ENCODE measurements at regions not wholly inside any gene's neighbourhood (a gene's known extent, or its start where the extent isn't known, plus 50 kb on each side); places are given as distances from the start of the nearest gene placed in this dataset.

- no peak for DNase-seq
- Mint-ChIP-seq H3K27ac (peak overlapping the region; percentile 42), H3K4me3 (no peak overlapping the region), H3K27me3 (peaks cover 8% of the 10 kb centered on the region), H3K9me3 (no peaks in the 10 kb centered on the region), H3K4me1 (ENCODE audit: low read depth) (peaks cover 17% of the 10 kb centered on the region), H3K36me3 (ENCODE audit: low read depth) (no peaks in the 10 kb centered on the region)
These were observed 107.7 kb downstream of the PTGS2 start for GRCh38 chr1:186572509-186572908.

- no peaks in the 10 kb centered on the region for H3K36me3 Mint-ChIP-seq (ENCODE audit: low read depth)
- no peak overlapping the region for H3K4me3 Mint-ChIP-seq
- H3K9me3 Mint-ChIP-seq: no peaks in the 10 kb centered on the region
- DNase-seq: no peak
- peaks cover 17% of the 10 kb centered on the region for H3K4me1 Mint-ChIP-seq (ENCODE audit: low read depth)
- peak overlapping the region; percentile 42 for H3K27ac Mint-ChIP-seq
- H3K27me3 Mint-ChIP-seq: peaks cover 8% of the 10 kb centered on the region
These were observed 108.5 kb downstream of the PTGS2 start for GRCh38 chr1:186571771-186572170.

GRCh38 chr1:186569856-186570255 lies 108.9 kb upstream of the PDC start:
- Mint-ChIP-seq H3K4me1 (ENCODE audit: low read depth) (peaks cover 17% of the 10 kb centered on the region), H3K4me3 (no peak overlapping the region), H3K36me3 (ENCODE audit: low read depth) (no peaks in the 10 kb centered on the region), H3K27ac (no peak overlapping the region), H3K27me3 (peaks cover 4% of the 10 kb centered on the region), H3K9me3 (no peaks in the 10 kb centered on the region)
- DNase-seq: no peak

GRCh38 chr1:186568221-186568620 lies 107.3 kb upstream of the PDC start:
- no peak for DNase-seq
- Mint-ChIP-seq H3K27me3 (peaks cover 4% of the 10 kb centered on the region), H3K4me3 (no peak overlapping the region), H3K4me1 (ENCODE audit: low read depth) (peaks cover 17% of the 10 kb centered on the region), H3K9me3 (no peaks in the 10 kb centered on the region), H3K36me3 (ENCODE audit: low read depth) (no peaks in the 10 kb centered on the region), H3K27ac (no peak overlapping the region)

GRCh38 chr1:186566140-186566855 lies 105.4 kb upstream of the PDC start:
- no peaks in the 10 kb centered on the region for H3K9me3 Mint-ChIP-seq
- DNase-seq: no peak

GRCh38 chr1:186564582-186564981 lies 103.7 kb upstream of the PDC start:
- H3K9me3 Mint-ChIP-seq: no peaks in the 10 kb centered on the region
- no peak for DNase-seq
- H3K36me3 Mint-ChIP-seq (ENCODE audit: low read depth): no peaks in the 10 kb centered on the region
- no peaks in the 10 kb centered on the region for H3K4me1 Mint-ChIP-seq (ENCODE audit: low read depth)
- H3K27me3 Mint-ChIP-seq: peaks cover 4% of the 10 kb centered on the region
- H3K27ac Mint-ChIP-seq: no peak overlapping the region
- no peak overlapping the region for H3K4me3 Mint-ChIP-seq

More at GRCh38 chr1:186566140-186566855, 105.4 kb upstream of the PDC start:
- peaks cover 2% of the 10 kb centered on the region for H3K4me1 Mint-ChIP-seq (ENCODE audit: low read depth)
- peaks cover 4% of the 10 kb centered on the region for H3K27me3 Mint-ChIP-seq
- no peaks in the 10 kb centered on the region for H3K36me3 Mint-ChIP-seq (ENCODE audit: low read depth)
- no peak overlapping the region for H3K4me3 Mint-ChIP-seq
- no peak overlapping the region for H3K27ac Mint-ChIP-seq

DNA sequence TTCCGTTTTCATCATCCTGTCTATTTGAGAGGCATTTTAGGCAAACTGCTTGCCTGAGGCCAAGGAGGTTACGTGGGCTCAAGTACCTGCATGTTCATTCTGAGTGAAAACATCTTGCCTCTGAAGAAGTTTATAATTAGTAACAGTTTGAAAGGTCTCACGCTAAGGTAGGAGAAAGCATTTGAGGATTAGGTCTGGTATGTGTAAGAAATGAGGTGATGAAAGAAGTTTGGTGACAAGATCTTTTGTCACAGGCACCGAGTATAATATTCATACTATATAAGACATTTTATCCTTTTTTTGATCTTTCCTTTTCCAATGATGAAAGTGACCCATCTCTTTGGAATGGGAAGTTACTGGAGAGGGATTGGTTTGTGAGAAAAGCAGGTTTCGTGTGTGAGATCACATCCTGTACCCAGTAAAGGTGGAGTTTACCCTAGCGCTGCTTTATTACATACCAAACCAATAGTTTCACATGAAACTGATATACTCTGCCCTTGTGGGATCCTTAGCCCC lies 98.7 kb upstream of the PDC start:
- Mint-ChIP-seq H3K4me1 (ENCODE audit: low read depth) (no peaks in the 10 kb centered on the region), H3K9me3 (no peaks in the 10 kb centered on the region), H3K4me3 (no peak overlapping the region), H3K27me3 (no peaks in the 10 kb centered on the region), H3K36me3 (ENCODE audit: low read depth) (no peaks in the 10 kb centered on the region), H3K27ac (no peak overlapping the region)
- DNase-seq: no peak

DNA sequence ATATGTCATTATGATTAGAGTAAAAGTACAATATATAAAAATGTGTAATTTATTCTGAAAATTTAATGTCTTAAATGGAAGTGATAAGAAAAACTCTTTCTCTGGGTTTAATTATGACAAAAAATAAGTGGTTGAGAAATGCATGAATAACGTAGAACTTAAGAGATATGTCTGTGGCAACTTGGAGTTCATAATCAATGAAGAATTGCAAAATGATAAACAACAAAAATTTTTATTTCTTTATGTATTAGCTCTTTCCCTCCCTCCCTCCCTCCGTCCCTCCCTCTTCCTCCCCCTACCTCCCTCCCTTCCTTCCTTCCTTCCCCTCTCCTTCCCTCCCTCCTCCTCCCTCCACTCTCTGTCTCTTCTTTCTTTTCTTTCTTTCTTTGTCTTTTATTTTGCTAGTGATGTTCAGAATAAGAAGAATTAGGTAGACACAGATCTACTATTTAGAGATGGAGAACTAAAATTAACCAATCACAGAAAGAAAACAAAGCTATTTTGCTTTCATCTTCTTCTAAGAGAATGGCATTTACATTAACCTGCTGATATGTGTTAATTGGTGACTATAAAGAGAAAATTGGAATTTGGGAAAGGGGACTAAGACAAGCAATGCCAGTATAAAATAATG lies 96.3 kb upstream of the PDC start:
- DNase-seq: no peak
- no peaks in the 10 kb centered on the region for H3K27me3 Mint-ChIP-seq
- H3K4me1 Mint-ChIP-seq (ENCODE audit: low read depth): no peaks in the 10 kb centered on the region
- no peak overlapping the region for H3K4me3 Mint-ChIP-seq
- no peaks in the 10 kb centered on the region for H3K36me3 Mint-ChIP-seq (ENCODE audit: low read depth)
- peaks cover 9% of the 10 kb centered on the region for H3K9me3 Mint-ChIP-seq
- H3K27ac Mint-ChIP-seq: no peak overlapping the region

GRCh38 chr1:186550832-186551231 lies 89.9 kb upstream of the PDC start:
- no peak overlapping the region for H3K27ac Mint-ChIP-seq
- H3K36me3 Mint-ChIP-seq (ENCODE audit: low read depth): no peaks in the 10 kb centered on the region
- no peak overlapping the region for H3K4me3 Mint-ChIP-seq
- H3K9me3 Mint-ChIP-seq: peaks cover 33% of the 10 kb centered on the region
- no peak for DNase-seq
- H3K4me1 Mint-ChIP-seq (ENCODE audit: low read depth): no peaks in the 10 kb centered on the region
- no peaks in the 10 kb centered on the region for H3K27me3 Mint-ChIP-seq

GRCh38 chr1:186541003-186541402 lies 80.1 kb upstream of the PDC start:
- DNase-seq: no peak
- H3K27ac Mint-ChIP-seq: no peak overlapping the region
- H3K36me3 Mint-ChIP-seq (ENCODE audit: low read depth): no peaks in the 10 kb centered on the region
- no peaks in the 10 kb centered on the region for H3K27me3 Mint-ChIP-seq
- H3K4me1 Mint-ChIP-seq (ENCODE audit: low read depth): no peaks in the 10 kb centered on the region
- H3K9me3 Mint-ChIP-seq: peaks cover 28% of the 10 kb centered on the region
- H3K4me3 Mint-ChIP-seq: no peak overlapping the region

DNA sequence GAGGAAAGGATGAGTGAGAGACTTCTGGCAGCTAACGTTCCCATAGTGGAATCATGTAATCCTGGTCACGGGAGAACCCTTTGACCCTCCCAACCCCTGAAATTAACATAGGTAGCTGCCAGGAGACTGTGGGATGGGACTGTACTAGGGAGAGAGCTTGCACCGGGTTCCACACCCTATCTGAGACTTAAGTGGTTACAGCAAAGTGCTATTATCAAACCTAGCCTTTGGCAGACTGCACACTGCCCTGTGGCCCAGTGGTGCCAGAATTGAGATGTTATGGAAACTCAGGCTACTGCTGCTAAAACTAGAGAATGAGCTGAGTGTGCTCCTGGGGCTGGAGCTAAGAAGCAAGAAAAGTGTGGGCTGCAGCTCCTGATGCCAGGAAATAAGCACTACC lies 79.6 kb upstream of the PDC start:
- no peaks in the 10 kb centered on the region for H3K36me3 Mint-ChIP-seq (ENCODE audit: low read depth)
- no peaks in the 10 kb centered on the region for H3K4me1 Mint-ChIP-seq (ENCODE audit: low read depth)
- peaks cover 28% of the 10 kb centered on the region for H3K9me3 Mint-ChIP-seq
- no peaks in the 10 kb centered on the region for H3K27me3 Mint-ChIP-seq
- no peak for DNase-seq
- H3K27ac Mint-ChIP-seq: no peak overlapping the region
- no peak overlapping the region for H3K4me3 Mint-ChIP-seq

- Mint-ChIP-seq H3K9me3 (peaks cover 12% of the 10 kb centered on the region), H3K27me3 (no peaks in the 10 kb centered on the region), H3K4me3 (no peak overlapping the region), H3K4me1 (ENCODE audit: low read depth) (no peaks in the 10 kb centered on the region), H3K36me3 (ENCODE audit: low read depth) (no peaks in the 10 kb centered on the region), H3K27ac (no peak overlapping the region)
- DNase-seq: no peak
These were observed 75.5 kb upstream of the PDC start for GRCh38 chr1:186536273-186536890.

GRCh38 chr1:186535388-186536133 lies 74.6 kb upstream of the PDC start:
- Mint-ChIP-seq H3K4me3 (no peak overlapping the region), H3K27me3 (no peaks in the 10 kb centered on the region), H3K9me3 (peaks cover 8% of the 10 kb centered on the region), H3K27ac (no peak overlapping the region), H3K4me1 (ENCODE audit: low read depth) (no peaks in the 10 kb centered on the region), H3K36me3 (ENCODE audit: low read depth) (no peaks in the 10 kb centered on the region)
- DNase-seq: no peak

DNA sequence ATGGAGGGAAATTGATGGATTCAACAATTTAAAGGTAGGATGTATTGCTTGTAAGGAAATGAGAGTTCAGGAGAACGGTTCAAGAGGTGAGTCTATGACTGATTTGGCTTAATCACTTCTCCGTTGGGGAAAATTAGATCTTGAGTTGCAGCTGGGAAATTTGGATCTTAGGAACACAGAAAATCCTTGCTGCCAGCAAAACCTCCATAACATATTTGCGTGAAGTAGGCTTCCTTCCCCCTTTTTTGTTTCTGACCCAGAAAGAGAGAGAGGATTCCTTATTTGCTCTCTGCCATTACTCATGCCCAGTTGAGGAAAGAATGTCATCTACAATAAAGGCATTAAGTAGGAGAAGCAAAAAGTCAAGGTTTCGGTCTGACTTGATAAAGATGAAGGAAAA lies 73.5 kb upstream of the PDC start:
- H3K27me3 Mint-ChIP-seq: no peaks in the 10 kb centered on the region
- H3K27ac Mint-ChIP-seq: no peak overlapping the region
- no peaks in the 10 kb centered on the region for H3K9me3 Mint-ChIP-seq
- DNase-seq: no peak
- H3K36me3 Mint-ChIP-seq (ENCODE audit: low read depth): no peaks in the 10 kb centered on the region
- H3K4me1 Mint-ChIP-seq (ENCODE audit: low read depth): no peaks in the 10 kb centered on the region
- no peak overlapping the region for H3K4me3 Mint-ChIP-seq
